ENCODE measurements at regions not wholly inside any gene's neighbourhood (a gene's known extent, or its start where the extent isn't known, plus 50 kb on each side); places are given as distances from the start of the nearest gene placed in this dataset.

- ATAC-seq (no peak), DNase-seq (ENCODE audit: low read depth, low spot score) (no peak), FAIRE-seq (no peak)
- Histone ChIP-seq H3K27ac (ENCODE audit: control insufficient read depth, insufficient read depth) (no peak overlapping the region), H3K4me3 (no peak overlapping the region), H3K9ac (ENCODE audit: control insufficient read depth, insufficient read depth, low read length) (no peak overlapping the region), H3K27me3 (replicated peaks in 1 of 2; ENCODE audit: control insufficient read depth in 2 of 2, insufficient read depth in 2 of 2, low read length in 1 of 2) (no peaks in the 10 kb centered on the region), H3K4me2 (ENCODE audit: control insufficient read depth, insufficient read depth) (no peak overlapping the region), H3K4me1 (ENCODE audit: control insufficient read depth, insufficient read depth, low read length) (no peaks in the 10 kb centered on the region), H3K36me3 (ENCODE audit: control insufficient read depth in 2 of 2, insufficient read depth in 2 of 2, low read length in 1 of 2) (no peaks in the 10 kb centered on the region), H3K79me2 (ENCODE audit: control insufficient read depth, insufficient read depth, low read length) (no peaks in the 10 kb centered on the region), H4K20me1 (ENCODE audit: control insufficient read depth, insufficient read depth) (no peaks in the 10 kb centered on the region), H2AFZ (ENCODE audit: control insufficient read depth, low read depth, low read length) (no peak overlapping the region), H3K9me3 (replicated peaks; ENCODE audit: control insufficient read depth, insufficient read depth, low read length) (no peaks in the 10 kb centered on the region)
- SMC1A ChIA-PET (ENCODE audit: uncharacterized antibody, unreplicated experiment), result no interaction called here
- in situ Hi-C loops (cut with MboI), result no loop called here
- intact Hi-C loops (cut with micrococcal nuclease; ENCODE audit: unreplicated experiment), result no loop called here
- no peak for TF ChIP-seq POLR2AphosphoS5 (IDR thresholded peaks at IDR 0.05; ENCODE audit: low read length)
- no peak for TF ChIP-seq RCOR1 (conservative IDR thresholded peaks at IDR 0.05; ENCODE audit: low read depth, low read length)
- TF ChIP-seq ZZZ3 (IDR thresholded peaks at IDR 0.05; ENCODE audit: control insufficient read depth, insufficient read length, low read depth), result no peak
- TF ChIP-seq EZH2 (IDR thresholded peaks at IDR 0.05; ENCODE audit: borderline replicate concordance, control insufficient read depth, low read depth, low read length), result no peak
- no peak for TF ChIP-seq HSF1 (IDR thresholded peaks at IDR 0.05; ENCODE audit: low read depth, low read length)
- no peak for TF ChIP-seq PML (IDR thresholded peaks at IDR 0.05; ENCODE audit: low read length)
- TF ChIP-seq ETV6 (conservative IDR thresholded peaks at IDR 0.05 in 1 of 2, IDR thresholded peaks at IDR 0.05 in 1 of 2; ENCODE audit: borderline replicate concordance in 1 of 2, low read depth in 1 of 2), result no peak
- no peak for TF ChIP-seq CBFB (IDR thresholded peaks at IDR 0.05; ENCODE audit: low read depth)
- TF ChIP-seq ZNF24 (IDR thresholded peaks at IDR 0.05), result no peak
- POLR2A ChIA-PET, result no interaction called here
- no TSS peak for BruUV-seq (replicated peaks)
- CTCF ChIA-PET, result no interaction called here
- RAD21 ChIA-PET (ENCODE audit: unreplicated experiment), result no interaction called here
- WGBS (ENCODE audit: insufficient coverage, insufficient replicate concordance, low lambda C conversion rate, missing lambda C conversion rate), result 52% methylated on average over 15 of the region's 15 CpGs
Measured at GRCh38 chr4:181611033-181611711, 632.0 kb upstream of the TENM3 start.

All from GM12878 (cell line).